Superior temporal gyrus (tissue), 1 donor: ENCODE measurements at regions not wholly inside any gene's neighbourhood (a gene's known extent, or its start where the extent isn't known, plus 50 kb on each side); places are given as distances from the start of the nearest gene placed in this dataset.
"Not testable (repeated sequence)": the region's sequence is repeated elsewhere in the genome, so short reads cannot be mapped to it uniquely, and the experiment has no call there.

Experiments used
- DNase-seq: peaks from one replicate; pipeline ENCODE4 v3.0.0-alpha.2; 2016; ENCODE audit errors: extremely low spot score

DNA sequence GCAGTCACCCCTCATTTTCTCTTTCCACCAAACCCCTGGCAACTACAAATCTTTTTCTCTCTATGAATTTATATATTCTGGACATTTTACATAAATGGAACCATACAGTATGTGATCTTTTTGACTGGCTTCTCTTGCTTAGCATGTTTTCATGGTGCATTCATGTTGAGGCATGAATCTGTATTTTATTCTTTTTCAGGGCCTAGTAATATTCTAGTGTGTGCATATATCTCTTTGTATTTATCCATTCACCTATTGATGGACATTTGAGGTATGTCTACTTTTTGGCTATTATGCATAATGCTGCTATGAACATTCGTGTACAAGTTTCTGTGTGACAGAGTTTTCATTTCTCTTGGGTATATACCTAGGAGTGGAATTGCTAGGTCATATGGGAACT lies 78.2 kb downstream of the HACD1 start:
- DNase-seq, result no peak

DNA sequence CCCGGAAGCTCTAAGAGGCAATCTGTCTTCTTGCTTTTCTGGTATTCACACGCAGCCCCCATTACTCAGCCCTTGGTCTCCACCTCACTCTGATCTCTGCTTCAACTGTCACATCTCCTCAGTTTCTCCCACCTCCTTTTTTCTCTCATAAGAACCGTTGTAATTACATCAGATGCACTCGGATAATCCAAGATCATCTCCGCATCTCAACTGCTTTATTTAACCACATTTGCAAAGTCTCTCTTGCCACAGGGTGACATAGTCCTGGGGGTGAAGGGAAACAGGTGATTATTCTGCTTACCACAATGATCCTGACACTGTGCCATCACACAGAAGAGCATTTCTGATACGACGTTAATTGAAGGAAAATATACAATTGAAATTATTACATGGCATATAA lies 79.9 kb downstream of the HACD1 start:
- no peak for DNase-seq

DNA sequence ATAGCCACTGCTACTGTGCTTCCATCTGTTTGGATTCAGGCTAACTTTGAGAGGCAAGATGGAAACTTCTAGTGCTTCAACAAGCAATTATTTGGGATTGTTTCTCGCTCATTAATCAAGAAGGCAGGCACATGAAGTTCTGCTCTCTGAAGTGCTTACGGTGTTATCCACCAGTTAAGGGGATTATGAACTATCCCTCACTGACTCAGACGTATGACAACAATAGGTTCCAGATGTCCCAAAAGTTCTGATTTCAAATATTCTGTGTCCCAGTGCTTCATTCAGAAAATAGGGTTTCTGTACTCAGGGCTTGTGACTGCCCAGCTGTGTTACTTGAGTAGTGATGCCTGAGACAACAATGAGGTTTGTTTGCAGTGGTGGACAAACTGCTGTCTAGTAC lies 81.0 kb downstream of the HACD1 start:
- DNase-seq, result no peak

DNA sequence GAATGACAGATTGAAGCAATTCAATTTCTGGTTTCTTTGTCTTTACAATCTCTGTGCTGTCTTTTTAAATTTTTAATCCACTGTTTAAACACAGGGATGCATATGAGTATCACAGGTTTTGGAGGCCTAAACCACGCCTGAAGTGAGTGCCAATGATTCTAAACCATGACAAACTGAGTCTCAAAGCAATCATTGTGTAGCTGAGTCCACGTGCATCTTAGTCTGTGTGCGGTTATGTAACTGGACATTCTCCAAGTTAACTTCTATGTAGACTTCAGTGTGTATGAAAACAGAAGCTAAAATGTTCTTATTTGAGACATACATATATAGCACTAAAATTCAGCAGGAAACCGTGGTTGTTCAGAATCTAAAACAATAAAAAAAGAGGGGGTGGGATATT lies 79.3 kb upstream of the ST8SIA6 start:
- peak; percentile 27 for DNase-seq

DNA sequence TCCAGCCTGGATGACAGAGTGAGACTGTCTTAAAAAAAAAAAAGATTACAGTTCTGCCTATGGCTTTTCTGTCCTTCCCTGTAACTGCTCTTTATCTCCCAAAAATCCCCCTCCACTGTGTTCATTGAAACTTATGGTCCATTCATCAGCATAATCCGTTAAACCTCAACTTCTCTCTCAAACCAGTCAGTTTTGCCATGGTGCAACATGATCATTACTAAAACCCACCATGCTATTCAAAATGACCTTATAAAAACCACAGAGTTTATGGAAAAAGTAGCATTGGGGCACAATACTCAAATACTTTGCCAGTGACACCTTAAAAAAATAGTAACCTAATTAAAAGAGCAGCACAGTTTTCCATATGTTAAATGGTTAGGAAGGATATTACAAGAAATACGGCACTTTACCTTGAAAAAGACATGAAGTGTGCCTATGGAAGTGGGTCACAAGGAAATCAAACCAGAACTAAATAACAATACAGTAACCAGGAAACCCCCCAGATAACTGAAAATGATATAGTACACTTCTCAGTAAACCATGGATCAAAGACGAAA lies 74.0 kb upstream of the ST8SIA6 start:
- no peak for DNase-seq

DNA sequence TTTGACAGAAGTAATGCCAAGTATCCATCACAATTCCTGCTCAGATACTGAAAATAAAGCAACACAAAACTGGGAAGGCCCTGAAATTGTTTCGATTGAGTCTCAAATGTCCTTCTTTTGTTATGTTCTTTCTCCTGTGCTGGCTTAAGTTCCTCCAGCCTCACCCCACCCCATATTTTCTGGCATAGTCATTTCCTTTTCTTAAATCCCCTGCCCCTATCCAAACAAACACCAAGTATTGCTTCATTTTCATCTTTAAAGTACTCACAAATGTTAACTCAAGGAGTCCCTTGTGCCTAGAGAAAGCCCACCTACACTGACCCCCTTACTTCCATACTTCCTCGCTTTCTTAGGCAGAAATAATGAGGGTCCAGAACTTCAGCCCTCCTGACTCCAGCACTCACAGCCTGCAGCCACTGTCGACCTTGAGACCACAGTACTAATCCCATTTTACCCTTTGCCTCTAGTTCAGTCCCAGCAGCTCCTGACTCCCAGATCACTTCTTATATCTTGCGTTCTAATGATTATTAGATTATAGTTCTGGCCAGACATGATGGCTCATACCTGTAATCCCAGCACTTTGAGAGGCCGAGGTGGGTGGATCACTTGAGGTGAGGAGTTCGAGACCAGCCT lies 73.2 kb upstream of the ST8SIA6 start:
- no peak for DNase-seq

DNA sequence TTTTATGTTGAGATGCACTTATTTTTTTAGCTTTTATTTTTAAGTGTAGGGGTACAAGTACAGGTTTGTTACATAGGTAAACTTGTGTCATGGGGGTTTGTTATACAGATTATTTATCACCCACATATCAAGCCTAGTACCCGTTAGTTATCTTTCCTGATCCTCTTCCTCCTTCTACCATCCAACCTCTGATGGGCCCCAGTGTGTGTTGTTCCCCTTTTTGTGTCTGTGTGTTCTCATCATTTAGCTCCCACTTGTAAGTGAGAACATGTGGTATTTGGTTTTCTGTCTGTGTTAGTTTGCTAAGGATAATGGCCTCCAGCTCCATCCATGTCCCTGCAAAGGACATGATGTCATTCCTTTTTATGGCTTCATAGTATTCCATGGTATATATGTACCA lies 72.2 kb upstream of the ST8SIA6 start:
- DNase-seq, result not testable (repeated sequence)

DNA sequence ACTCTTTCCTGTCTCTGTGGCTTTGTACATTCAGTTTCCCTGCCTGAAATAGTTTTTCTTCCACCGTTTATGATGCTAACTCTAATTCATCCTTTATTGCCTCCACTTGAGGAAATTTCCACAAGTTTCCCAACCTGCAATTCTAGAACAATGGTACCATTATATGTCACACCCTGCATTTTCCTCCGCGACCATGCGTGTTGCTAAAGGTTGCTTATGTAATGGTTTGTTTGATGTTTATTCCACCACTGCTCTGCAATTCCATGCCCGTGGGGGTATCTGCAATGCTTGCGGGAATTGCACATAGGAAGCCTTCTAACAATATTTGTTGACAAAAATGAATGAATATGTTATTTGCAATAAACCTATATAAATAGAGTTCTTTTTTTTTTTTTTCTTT lies 69.5 kb upstream of the ST8SIA6 start:
- no peak for DNase-seq

DNA sequence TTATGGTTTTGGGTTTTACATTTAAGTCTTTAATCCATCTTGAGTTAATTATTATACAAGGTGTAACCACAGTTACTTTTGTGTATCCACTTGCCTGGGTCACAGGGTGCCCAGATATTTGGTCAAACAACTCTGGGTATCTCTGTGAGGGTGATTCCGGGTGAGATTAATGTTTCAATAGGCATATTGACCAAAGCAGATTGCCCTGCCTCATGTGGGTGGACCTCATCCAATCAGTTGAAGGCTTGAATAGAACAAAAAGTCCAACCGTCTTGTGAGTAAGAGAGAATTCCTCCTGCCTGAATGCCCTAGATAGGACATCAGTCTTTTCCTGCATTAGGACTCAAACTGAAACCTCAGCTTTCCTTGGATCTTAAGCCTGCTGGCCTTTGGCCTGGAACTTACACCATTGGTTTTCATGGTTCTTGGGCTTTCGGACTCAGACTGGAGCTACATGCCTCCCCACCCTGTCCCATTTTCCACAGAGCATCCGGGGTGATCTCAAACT lies 68.9 kb upstream of the ST8SIA6 start:
- no peak for DNase-seq

DNA sequence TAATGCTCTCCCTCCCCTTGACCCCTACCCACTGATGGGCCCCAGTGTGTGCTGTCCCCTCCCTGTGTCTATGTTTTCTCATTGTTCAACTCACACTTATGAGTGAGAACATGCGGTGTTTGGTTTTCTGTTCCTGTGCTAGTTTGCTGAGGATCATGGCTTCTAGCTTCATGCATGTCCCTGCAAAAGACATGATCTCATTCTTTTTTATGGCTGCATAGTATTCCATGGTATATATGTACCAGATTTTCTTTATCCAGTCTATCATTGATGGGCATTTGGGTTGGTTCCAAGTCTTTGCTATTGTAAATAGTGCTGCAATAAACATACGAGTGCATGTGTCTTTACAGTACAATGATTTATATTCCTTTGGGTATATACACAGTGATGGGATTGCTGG lies 67.9 kb upstream of the ST8SIA6 start:
- DNase-seq, result not testable (repeated sequence)

DNA sequence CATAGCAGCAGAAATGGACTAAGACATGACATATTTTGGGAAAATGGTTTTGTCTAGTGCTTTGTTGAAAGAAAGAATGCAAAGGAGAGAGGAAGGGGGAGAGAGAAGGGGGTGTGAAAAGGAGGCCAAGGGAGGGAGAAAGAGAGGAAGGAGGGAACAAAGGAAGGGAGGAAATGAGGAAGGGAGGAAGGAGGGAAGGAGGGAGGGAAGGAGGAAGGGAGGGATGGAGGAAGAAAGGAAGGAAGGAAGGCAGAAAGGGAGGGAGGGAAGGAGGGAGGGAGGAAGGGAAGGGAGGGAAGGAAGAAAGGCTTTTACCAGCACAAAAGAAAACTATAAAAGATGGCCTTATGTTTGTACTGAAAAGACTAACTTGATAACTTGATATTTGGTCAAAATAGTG lies 65.1 kb upstream of the ST8SIA6 start:
- no peak for DNase-seq

DNA sequence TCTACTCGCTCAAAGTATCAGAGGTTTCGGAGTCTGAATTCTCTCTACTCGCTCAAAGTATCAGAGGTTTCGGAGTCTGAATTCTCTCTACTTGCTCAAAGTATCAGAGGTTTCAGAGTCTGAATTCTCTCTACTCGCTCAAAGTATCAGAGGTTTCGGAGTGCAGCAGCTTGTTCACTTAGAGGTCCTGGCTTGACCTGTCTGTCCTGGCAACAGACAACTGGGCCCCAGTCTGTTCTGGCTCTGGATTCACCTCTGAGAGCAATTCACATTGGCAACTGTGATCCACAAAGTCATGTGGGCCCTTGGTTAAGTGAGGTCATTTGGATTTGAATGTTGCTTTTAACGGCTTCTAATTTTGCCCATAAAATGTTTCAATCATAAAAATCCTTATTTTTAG lies 63.9 kb upstream of the ST8SIA6 start:
- DNase-seq, result no peak

DNA sequence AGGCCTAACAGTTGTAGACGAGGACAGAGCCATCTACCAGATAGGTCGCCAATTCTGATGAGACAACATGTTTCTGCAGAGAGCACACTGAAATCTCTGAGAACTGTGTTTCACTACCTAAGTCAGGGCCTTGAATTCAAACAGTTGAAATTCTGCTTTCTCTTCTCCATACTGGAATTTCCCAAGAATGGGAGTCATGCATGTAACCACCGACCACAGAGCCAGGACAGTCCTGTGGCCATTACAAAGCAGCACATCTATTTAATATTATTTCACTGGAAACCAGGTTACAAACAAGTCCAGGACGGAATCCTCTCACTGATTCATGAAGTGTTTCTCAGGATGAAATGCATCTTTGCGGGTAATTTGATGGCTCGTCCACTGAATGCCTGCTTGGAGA lies 62.0 kb upstream of the ST8SIA6 start:
- no peak for DNase-seq

DNA sequence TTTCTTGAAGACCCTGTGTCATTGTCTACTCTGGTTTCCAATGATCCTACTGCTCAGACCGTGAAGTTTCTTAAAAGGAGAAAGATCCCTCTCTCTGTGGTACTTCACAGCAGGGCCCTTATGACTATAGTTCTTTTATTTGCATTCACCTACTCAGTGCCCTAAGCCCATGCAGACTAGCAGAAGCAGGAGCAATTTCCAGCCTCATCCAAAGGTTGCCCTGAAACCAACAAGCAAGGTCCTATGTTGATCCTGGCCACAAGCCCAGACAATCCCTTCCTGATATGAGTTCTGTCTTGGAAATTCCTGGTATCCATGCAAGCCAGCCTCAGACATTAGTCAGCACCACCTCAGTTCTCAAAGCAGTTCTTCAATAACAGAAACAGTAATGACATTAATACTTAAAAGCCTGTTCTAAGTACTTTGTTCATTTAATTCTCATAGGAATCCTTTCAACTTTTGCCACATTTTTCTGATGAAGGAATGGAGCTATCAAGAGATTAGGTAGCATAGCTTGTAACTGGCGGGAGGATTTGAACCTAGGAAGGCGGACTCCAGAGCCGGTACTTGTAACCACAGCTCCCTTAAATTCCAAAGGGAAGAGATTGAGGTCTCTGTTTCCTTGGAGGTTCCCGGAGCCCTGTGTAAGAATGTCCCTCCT lies 58.1 kb upstream of the ST8SIA6 start:
- no peak for DNase-seq

DNA sequence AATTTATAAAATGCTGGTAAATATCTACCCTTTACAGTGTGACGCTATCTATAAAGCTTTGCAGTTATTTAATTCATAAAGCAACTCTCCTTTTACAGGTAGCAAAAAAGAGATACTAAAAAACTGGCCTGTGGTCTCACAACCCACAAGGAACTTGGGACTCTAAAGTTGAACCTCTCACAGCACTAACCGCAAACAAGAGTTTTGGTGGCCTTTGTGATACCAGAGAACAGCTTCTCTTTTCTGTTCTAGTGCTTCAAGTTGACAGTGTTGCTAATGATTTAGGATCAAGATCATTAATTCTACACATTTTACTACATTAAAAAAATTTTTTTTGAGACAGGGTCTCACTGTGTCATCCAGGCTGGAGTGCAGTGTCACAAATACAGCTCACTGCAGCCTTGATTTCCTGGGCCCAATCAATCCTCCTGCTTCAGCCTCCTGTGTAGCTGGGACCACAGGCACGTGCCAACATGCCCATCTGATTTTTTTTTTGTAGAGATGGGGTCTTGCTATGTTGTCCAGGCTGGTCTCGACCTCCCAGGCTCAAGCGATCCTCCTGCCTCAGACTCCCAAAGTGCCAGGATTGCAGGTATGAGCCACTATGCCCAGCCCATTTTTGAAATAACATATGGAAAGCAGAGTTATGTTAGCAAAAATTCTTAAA lies 56.0 kb upstream of the ST8SIA6 start:
- no peak for DNase-seq

DNA sequence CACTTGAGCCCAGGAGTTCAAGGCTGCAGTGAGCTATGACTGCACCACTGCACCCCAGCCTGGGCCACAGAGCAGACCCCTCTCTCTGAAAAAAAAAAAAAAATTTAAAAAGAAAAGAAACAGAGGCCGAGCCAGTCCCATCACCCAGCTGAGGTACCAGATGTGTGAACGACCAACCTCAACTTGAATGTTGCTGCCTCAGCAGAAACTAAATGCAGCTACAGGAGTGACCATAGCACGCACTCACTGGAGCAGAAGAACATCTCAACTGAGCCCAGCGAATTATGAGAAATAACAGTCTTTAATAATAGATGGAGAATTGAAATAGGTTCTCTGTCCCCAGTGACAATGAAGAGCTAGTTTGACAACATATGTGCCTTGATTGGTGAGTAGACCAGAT lies 53.1 kb upstream of the ST8SIA6 start:
- DNase-seq, result no peak

DNA sequence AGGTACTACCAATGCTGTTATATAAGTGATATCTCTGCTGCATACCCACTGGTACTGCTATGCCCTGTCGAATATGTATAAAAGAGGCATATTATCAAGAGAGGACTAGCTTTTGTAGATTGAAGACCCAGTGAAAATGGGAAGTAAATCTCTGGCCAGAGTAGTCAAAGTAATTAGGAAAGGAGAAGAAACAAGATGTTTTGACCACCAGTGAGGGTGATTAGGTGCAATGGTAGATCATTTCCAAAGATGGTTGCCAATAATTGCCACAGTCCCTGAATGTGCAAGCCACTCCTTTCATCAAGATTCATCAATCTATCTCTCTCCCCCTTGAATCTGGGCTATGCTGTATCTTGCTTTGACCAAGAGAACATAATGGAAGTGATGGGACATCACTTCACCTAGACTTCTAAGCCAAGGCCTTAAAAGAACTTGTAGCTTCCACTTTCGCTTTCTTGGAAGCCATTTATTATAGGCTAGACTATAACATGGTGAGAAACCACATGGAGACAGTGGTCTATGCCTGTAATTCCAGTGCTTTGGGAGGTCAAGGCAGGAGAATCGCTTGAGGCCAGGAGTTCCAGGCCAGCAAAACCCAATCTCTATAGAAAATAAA lies 52.6 kb upstream of the ST8SIA6 start:
- no peak for DNase-seq

DNA sequence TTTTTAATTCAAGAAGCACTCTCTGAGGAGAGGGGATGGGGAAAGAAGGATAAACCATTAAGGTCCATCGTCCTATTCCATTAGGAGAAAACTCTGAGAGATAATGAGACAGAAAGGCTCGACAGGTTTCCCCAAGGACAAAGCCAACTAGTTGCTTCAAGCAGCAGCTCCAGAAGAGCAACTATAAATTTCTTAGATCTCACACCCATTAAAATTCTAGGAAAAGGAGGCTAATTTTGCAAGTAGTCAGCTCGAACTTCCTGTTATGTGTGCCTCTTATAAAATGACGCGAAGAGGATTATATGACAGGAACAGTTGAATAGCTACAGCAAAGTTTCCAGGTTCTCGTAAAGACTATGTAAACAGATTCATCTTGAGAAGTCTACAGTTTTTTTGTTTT lies 52.0 kb upstream of the ST8SIA6 start:
- DNase-seq, result no peak

DNA sequence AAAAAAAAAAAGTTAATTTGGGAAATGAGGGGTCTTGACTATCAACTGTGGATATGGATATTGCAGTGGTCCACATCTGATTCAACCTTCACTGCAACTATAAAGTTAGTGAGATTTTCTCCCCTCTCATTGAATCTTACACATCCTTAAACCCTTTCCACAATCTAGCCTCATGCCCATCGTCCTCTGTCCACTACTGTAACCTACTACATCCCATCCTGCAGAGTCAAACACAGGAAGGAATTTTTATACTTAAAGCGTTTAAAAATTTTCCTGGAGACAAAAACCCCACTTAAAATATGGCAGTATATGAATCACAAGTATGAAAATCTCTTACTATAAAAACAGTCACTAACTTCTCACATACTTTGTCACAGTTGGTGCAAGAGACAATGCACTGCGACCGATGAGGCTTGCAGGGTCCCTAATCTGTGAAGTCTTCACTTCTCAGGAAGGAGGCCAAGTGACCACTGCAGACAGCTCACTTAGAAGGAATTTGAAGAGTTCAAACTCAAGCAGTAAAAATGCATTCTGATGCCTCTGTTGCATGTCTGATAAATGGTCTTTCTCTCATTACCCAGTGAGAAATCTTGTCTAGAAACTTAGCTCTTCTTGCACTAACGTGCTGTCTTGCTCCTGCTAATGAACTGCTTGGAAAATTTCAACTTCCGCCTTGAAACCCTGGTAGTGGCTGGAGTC lies 50.3 kb upstream of the ST8SIA6 start:
- DNase-seq, result no peak
